Activated naive CD4-positive, alpha-beta T cell treated with anti-CD3 and anti-CD28 coated beads, Interleukin-2, amount 50 U/mL, for 24 hours (primary cell): ENCODE measurements at regions not wholly inside any gene's neighbourhood (a gene's known extent, or its start where the extent isn't known, plus 50 kb on each side); places are given as distances from the start of the nearest gene placed in this dataset.
"Not testable (repeated sequence)": the region's sequence is repeated elsewhere in the genome, so short reads cannot be mapped to it uniquely, and the experiment has no call there.

Experiments used
- H3K27ac Mint-ChIP-seq: one replicate; pipeline ENCODE4 v1.8.0; 2021; ENCODE audit warnings: mild to moderate bottlenecking, mixed read lengths
- H3K27me3 Mint-ChIP-seq: one replicate; pipeline ENCODE4 v1.8.0; 2021; ENCODE audit warnings: mixed read lengths
- H3K36me3 Mint-ChIP-seq: one replicate; pipeline ENCODE4 v1.8.0; 2021; ENCODE audit warnings: mixed read lengths
- H3K4me1 Mint-ChIP-seq: one replicate; pipeline ENCODE4 v1.8.0; 2021; ENCODE audit warnings: mixed read lengths
- H3K4me3 Mint-ChIP-seq: one replicate; pipeline ENCODE4 v1.8.0; 2021; ENCODE audit warnings: mild to moderate bottlenecking, mixed read lengths
- H3K9me3 Mint-ChIP-seq: one replicate; pipeline ENCODE4 v1.8.0; 2021; ENCODE audit warnings: mixed read lengths

DNA sequence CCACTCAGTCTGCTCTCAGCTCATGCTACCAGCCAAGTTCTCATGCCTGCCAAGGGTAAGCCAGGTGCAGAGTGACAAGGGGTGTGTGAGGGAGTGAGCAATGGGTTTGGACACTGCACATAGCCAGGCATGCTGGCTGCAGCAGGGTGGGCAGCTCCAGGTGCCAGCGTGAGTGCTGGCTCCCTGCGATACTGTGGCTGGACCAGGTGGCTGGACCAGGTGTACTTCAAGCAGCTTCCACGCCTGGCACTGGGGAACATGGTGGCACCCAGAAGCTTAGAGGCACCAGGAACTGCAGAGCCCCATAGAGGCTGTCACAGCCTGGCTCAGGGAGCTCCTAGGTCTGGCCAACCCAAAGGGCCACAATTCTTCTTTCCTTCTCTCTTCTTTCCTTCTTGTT lies 234.9 kb upstream of the GIMD1 start:
- Mint-ChIP-seq H3K27me3 (no peaks in the 10 kb centered on the region), H3K4me3 (no peak overlapping the region), H3K27ac (no peak overlapping the region), H3K36me3 (no peaks in the 10 kb centered on the region), H3K9me3 (no peaks in the 10 kb centered on the region), H3K4me1 (no peaks in the 10 kb centered on the region)

- no peak overlapping the region for H3K4me3 Mint-ChIP-seq
- no peaks in the 10 kb centered on the region for H3K9me3 Mint-ChIP-seq
- no peaks in the 10 kb centered on the region for H3K27me3 Mint-ChIP-seq
- no peaks in the 10 kb centered on the region for H3K4me1 Mint-ChIP-seq
- H3K27ac Mint-ChIP-seq: no peak overlapping the region
- no peaks in the 10 kb centered on the region for H3K36me3 Mint-ChIP-seq
These were observed 234.1 kb upstream of the GIMD1 start for GRCh38 chr4:106602711-106603110.

DNA sequence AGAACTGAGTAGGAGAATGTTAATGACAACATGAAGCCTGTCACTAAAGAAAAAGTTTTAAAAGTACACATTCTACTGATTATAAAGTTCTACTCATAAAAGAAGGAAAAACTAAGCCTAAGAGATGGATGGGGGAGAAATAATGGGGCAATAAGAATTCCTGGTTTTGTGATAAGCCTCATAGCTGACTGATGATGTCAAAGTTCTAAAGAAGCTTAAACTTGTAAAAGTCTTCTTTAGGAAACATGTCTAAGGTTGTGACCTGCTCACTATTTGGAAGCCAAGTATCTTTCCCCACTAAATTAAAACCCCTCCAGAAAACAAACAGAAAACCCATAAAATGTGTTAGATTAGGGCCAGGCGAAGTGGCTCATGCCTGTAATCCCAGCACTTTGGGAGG lies 232.9 kb upstream of the GIMD1 start:
- H3K4me3 Mint-ChIP-seq: no peak overlapping the region
- H3K36me3 Mint-ChIP-seq: no peaks in the 10 kb centered on the region
- H3K27ac Mint-ChIP-seq: peak overlapping the region; percentile 35
- no peaks in the 10 kb centered on the region for H3K27me3 Mint-ChIP-seq
- no peaks in the 10 kb centered on the region for H3K4me1 Mint-ChIP-seq
- H3K9me3 Mint-ChIP-seq: no peaks in the 10 kb centered on the region

- no peaks in the 10 kb centered on the region for H3K9me3 Mint-ChIP-seq
- H3K4me1 Mint-ChIP-seq: no peaks in the 10 kb centered on the region
- no peak overlapping the region for H3K4me3 Mint-ChIP-seq
- no peaks in the 10 kb centered on the region for H3K27me3 Mint-ChIP-seq
- H3K27ac Mint-ChIP-seq: no peak overlapping the region
- H3K36me3 Mint-ChIP-seq: no peaks in the 10 kb centered on the region
These were observed 227.3 kb upstream of the GIMD1 start for GRCh38 chr4:106595906-106596305.

DNA sequence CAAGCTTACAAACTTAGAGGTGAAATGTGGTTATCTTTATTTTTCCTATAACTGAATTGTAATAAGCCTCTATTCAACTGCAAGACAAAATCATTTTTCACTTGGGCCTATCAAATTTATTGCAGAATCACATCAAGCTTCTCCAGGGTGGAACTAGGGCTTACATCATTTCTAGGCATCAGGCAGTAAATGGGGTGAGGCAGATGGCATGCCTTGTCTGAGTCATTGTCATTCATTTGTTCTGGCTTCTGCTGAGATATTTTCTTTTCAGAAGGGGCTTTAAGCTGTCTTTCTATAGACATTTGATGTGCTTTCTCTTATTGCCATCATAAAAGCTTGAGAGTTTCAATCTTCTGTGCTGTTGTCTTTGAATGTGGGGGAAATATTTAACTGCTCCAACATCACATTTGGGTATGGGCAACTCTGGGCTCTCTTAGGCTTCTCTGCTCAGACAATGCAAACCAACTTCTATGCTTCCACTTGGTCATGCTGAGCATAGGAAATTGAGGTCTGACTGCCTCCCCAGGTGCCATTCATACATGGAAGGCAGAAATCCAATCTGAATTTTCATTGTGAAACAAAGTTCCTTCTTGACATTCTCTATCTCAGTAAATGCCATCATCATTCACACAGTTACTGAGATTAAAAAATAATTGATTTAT lies 225.8 kb upstream of the GIMD1 start:
- Mint-ChIP-seq H3K27ac (no peak overlapping the region), H3K4me1 (no peaks in the 10 kb centered on the region), H3K27me3 (no peaks in the 10 kb centered on the region), H3K9me3 (no peaks in the 10 kb centered on the region), H3K36me3 (no peaks in the 10 kb centered on the region), H3K4me3 (no peak overlapping the region)

GRCh38 chr4:106588891-106589290 lies 220.3 kb upstream of the GIMD1 start:
- Mint-ChIP-seq H3K27me3 (no peaks in the 10 kb centered on the region), H3K27ac (no peak overlapping the region), H3K9me3 (no peaks in the 10 kb centered on the region), H3K4me3 (no peak overlapping the region), H3K4me1 (no peaks in the 10 kb centered on the region), H3K36me3 (no peaks in the 10 kb centered on the region)

GRCh38 chr4:106587558-106587957 lies 219.0 kb upstream of the GIMD1 start:
- H3K4me1 Mint-ChIP-seq: no peaks in the 10 kb centered on the region
- no peaks in the 10 kb centered on the region for H3K36me3 Mint-ChIP-seq
- peaks cover 5% of the 10 kb centered on the region for H3K9me3 Mint-ChIP-seq
- H3K4me3 Mint-ChIP-seq: no peak overlapping the region
- no peak overlapping the region for H3K27ac Mint-ChIP-seq
- no peaks in the 10 kb centered on the region for H3K27me3 Mint-ChIP-seq

- Mint-ChIP-seq H3K4me3 (no peak overlapping the region), H3K27me3 (no peaks in the 10 kb centered on the region), H3K9me3 (peaks cover 5% of the 10 kb centered on the region), H3K36me3 (no peaks in the 10 kb centered on the region), H3K27ac (no peak overlapping the region), H3K4me1 (no peaks in the 10 kb centered on the region)
These were observed 217.4 kb upstream of the GIMD1 start for GRCh38 chr4:106585915-106586349.

GRCh38 chr4:106584337-106584989 lies 215.9 kb upstream of the GIMD1 start:
- Mint-ChIP-seq H3K27ac (no peak overlapping the region), H3K9me3 (peaks cover 5% of the 10 kb centered on the region), H3K36me3 (no peaks in the 10 kb centered on the region), H3K4me1 (no peaks in the 10 kb centered on the region), H3K27me3 (no peaks in the 10 kb centered on the region), H3K4me3 (no peak overlapping the region)

DNA sequence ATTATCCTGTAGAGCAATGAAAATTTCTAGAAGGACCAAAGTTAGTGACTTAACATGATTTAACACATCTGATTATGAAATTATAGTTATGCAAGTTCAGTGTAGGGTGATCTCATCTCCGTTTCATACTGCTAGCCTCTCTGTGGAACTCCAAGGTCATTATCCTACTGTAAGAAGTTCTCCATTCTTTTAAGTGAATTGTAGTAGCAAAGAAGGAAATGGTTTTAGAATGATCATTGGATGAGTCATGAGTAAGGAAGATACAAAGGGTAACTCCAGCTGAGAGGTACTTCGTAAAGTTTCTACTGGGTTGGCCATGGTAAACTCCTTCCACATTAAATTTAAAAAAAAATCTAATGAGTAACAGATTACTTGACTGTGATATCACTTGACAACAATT lies 215.0 kb upstream of the GIMD1 start:
- H3K36me3 Mint-ChIP-seq: no peaks in the 10 kb centered on the region
- H3K27me3 Mint-ChIP-seq: no peaks in the 10 kb centered on the region
- peaks cover 5% of the 10 kb centered on the region for H3K9me3 Mint-ChIP-seq
- no peak overlapping the region for H3K27ac Mint-ChIP-seq
- no peaks in the 10 kb centered on the region for H3K4me1 Mint-ChIP-seq
- no peak overlapping the region for H3K4me3 Mint-ChIP-seq

DNA sequence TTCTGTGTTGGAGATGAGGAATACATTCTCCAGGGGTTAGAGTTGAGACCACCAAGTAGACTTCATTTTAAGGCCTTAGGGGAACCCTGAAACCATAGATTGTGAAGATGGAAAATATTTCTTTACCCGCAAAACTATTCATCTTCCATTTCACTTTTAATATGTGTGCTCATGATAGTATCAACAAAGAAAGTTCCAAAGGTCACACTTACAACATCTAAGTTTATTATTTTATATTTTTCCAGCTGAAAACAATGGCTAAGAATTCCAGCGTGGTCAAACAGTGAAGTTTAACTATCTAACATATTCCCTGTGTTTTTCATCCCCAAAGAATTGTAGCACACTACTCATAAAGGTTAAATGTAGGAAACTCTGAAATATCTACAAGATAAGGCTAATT lies 214.5 kb upstream of the GIMD1 start:
- Mint-ChIP-seq H3K4me1 (no peaks in the 10 kb centered on the region), H3K27ac (no peak overlapping the region), H3K9me3 (peaks cover 5% of the 10 kb centered on the region), H3K36me3 (no peaks in the 10 kb centered on the region), H3K4me3 (no peak overlapping the region), H3K27me3 (no peaks in the 10 kb centered on the region)

GRCh38 chr4:106582103-106582502 lies 213.5 kb upstream of the GIMD1 start:
- Mint-ChIP-seq H3K4me3 (no peak overlapping the region), H3K27me3 (no peaks in the 10 kb centered on the region), H3K9me3 (peaks cover 5% of the 10 kb centered on the region), H3K4me1 (no peaks in the 10 kb centered on the region), H3K27ac (no peak overlapping the region), H3K36me3 (no peaks in the 10 kb centered on the region)

GRCh38 chr4:106579236-106579635 lies 210.7 kb upstream of the GIMD1 start:
- no peaks in the 10 kb centered on the region for H3K4me1 Mint-ChIP-seq
- peaks cover 5% of the 10 kb centered on the region for H3K9me3 Mint-ChIP-seq
- H3K36me3 Mint-ChIP-seq: no peaks in the 10 kb centered on the region
- no peaks in the 10 kb centered on the region for H3K27me3 Mint-ChIP-seq
- no peak overlapping the region for H3K4me3 Mint-ChIP-seq
- no peak overlapping the region for H3K27ac Mint-ChIP-seq

DNA sequence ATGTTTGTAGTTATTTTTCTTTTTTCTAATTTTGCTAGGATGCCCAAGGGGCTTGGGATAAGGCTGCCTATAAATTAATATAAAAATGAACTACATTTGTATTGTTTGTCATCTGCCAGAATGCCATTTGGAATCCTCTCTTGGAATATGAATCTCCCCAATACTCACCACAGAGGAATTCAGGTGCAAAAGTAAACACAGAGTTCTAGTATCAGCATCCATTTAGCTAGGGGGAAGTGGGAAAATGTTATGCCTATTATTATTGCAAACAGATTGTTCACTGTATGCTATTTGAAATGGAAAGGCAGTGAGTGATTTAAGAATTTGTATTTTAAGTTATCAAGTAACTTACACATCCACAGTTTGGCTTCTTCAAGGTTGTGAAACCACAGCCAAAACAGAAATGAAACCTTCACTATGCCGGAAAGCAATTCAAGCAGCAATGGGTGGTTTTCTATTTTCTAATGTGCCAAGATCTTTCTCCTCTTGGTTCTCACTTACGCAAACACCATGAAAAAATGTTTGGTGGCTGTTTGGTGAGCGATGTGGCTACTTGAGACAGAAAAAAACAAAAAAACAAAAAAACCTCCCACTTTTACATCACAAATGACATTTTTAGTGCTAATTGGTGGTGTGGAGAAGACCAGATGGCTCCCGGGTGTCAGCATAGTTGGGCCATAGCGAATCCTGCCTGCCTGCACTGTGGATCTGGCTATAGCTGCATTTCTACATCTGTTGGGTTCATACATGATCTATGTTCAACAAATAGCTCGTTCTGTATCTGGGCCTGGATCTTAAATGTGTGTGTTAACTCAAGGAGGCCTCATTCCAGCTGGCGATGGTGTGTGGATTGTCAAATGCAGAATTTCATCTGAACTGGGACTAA lies 200.8 kb upstream of the GIMD1 start:
- Mint-ChIP-seq H3K4me3 (no peak overlapping the region), H3K9me3 (peaks cover 4% of the 10 kb centered on the region), H3K36me3 (no peaks in the 10 kb centered on the region), H3K27ac (no peak overlapping the region), H3K4me1 (no peaks in the 10 kb centered on the region), H3K27me3 (no peaks in the 10 kb centered on the region)

DNA sequence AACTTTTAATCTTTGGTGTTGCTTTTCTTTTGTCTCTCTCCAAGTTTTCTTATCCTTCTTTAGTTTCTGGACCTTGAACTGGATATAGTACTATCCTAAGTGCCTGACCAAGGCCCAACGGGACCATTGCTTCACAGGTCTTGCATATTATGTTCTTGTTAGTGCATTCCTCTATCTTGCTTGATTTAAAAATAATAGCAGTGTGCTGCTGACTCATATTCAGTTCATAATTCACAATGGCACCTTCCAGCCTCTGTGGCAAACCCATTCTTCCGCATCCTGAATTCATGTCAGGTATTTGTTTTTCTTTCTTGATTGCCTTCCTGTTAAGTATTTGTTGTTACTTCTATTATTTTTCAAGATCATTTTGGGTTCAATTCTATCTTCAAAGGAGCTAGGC lies 197.1 kb upstream of the GIMD1 start:
- Mint-ChIP-seq H3K27me3 (no peaks in the 10 kb centered on the region), H3K4me3 (no peak overlapping the region), H3K4me1 (no peaks in the 10 kb centered on the region)

GRCh38 chr4:106563637-106564036 lies 195.1 kb upstream of the GIMD1 start:
- not testable (repeated sequence) for H3K27ac Mint-ChIP-seq

More for the DNA sequence above, 197.1 kb upstream of the GIMD1 start:
- peaks cover 4% of the 10 kb centered on the region for H3K9me3 Mint-ChIP-seq
- no peaks in the 10 kb centered on the region for H3K36me3 Mint-ChIP-seq
- no peak overlapping the region for H3K27ac Mint-ChIP-seq

More at GRCh38 chr4:106563637-106564036, 195.1 kb upstream of the GIMD1 start:
- H3K4me1 Mint-ChIP-seq, H3K9me3 Mint-ChIP-seq, H3K4me3 Mint-ChIP-seq, H3K36me3 Mint-ChIP-seq, H3K27me3 Mint-ChIP-seq: not testable (repeated sequence)
